ENCODE measurements at regions not wholly inside any gene's neighbourhood (a gene's known extent, or its start where the extent isn't known, plus 50 kb on each side); places are given as distances from the start of the nearest gene placed in this dataset.
"Not testable (repeated sequence)": the region's sequence is repeated elsewhere in the genome, so short reads cannot be mapped to it uniquely, and the experiment has no call there.

DNA sequence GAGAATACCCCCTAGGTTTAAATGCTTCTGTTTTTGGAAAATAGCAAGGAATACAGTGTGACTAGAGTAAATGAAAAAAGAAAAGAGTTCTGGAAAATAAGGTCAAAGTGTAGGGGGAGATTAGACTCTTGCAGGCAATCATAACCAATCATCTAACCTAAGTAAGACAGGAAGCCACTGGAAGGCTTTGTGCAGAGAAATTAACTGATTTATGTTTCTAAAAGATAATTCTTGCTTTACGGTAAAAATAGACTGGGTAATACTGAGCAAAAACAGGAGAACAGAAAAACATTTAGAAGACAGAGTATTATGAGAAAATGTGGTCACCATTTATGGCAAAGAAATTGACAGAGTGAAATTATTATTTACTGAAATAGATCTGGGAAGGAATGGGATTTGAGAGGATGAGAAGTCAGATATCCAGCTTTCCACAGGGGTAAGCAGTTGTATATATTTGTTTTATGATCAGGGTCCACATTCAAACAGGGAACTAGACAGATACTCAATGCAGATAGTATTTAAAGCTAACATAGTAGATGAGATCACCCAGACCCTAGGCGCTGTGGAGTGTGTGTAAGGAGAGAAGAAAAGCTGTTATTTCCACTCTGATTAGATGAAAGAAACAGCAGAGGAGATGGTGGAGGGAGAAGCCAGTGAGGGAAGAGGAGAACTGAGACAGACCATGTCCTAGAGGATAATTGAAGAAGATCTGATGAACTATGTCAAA, 1225.3 kb downstream of the CDH11 start:
- no peak for DNase-seq (ENCODE audit: extremely low read depth in 1 of 2, low read depth in 1 of 2)

DNA sequence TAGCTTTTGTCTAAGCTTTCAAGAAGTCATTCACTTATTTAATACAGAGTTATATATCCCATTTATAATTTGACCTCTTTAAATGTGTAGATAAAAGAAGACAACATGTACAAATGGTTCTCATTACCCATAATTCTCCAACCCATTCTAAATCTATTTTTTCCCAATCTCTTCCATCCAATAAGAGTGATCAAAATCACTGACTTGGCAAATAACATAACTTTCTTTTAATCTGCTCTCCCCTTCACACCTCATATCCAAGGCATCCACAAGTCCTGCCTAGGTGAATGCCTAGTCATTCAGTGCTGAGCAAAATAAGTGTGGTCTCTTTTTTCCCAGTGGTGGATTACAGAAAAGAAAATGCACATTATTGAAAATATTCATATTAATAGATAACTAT, 1231.1 kb downstream of the CDH11 start:
- DNase-seq (ENCODE audit: extremely low read depth in 1 of 2, low read depth in 1 of 2): no peak

DNA sequence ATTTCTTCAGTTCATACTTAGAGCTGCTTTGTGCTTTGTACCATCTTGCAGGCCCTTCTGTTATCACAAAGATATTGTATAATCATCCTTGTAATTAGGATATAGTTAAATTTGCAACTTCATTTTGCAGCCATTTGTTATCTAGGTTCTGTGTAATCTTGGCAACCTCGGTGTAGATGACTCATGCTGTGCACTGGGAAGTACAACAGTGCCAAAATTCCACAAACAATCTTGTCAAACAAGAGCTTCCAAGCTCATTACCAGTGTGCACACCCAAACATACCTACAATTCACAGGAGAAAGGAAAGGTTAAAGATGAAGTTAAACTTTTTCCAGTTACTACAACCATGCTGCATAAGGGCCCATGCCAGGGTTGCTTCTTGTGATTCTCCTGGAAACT, 1231.8 kb downstream of the CDH11 start:
- DNase-seq (ENCODE audit: extremely low read depth in 1 of 2, low read depth in 1 of 2): no peak

DNA sequence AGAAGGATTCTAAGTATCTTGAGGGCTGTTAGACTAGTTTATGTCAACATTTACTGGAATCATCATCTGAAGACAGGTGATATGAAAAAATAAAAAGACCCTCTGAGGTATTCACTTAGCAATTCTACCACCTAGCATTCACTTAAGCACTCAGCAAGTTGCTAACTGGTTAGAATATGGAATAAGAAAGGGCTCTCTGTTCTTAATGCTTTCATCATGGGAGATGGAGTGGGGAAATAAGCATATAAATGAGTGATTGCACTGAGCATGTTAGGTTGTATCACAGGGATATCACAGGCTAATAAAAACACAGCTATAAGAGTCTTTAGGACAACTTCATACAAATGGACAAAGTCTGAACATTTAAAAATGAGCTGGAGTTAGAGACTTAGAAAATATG, 1238.8 kb downstream of the CDH11 start:
- no peak for DNase-seq (ENCODE audit: extremely low read depth in 1 of 2, low read depth in 1 of 2)

DNA sequence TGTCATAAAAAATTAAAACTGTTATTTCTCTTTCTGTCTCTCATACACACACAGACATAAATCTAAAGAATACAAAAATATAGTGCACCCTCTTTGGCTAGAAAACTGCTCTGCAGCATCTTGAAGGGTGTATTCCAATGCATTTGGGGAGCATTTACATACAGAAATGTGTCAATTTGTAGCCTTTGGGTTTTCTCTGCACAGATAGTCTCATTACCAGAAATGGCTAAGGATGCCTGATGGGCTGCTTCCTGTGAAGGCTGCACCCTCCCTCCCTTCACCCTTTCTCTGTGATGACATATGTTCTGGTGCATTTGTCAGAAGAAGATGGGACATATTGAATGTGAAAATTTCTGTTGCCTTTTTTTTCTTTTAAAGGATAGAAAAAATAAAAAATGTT, 1239.3 kb downstream of the CDH11 start:
- DNase-seq (ENCODE audit: extremely low read depth in 1 of 2, low read depth in 1 of 2): no peak

DNA sequence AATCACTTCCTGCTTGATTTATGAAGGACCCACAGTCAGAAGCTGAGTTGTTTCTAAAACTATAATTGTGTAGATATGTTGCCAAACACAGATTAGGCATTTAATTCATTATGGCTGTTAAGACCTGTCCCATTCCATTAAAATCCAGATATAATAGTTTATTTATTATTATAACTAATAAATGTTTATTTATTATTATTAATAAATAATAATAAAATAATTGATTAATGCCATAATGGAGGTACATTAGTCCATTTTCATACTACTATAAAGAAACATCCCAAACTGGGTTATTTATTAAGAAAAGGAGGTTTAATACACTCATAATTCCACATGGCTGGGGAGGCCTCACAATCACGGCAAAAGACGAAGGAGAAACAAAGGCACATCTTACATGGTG, 1240.9 kb downstream of the CDH11 start:
- no peak for DNase-seq (ENCODE audit: extremely low read depth in 1 of 2, low read depth in 1 of 2)

DNA sequence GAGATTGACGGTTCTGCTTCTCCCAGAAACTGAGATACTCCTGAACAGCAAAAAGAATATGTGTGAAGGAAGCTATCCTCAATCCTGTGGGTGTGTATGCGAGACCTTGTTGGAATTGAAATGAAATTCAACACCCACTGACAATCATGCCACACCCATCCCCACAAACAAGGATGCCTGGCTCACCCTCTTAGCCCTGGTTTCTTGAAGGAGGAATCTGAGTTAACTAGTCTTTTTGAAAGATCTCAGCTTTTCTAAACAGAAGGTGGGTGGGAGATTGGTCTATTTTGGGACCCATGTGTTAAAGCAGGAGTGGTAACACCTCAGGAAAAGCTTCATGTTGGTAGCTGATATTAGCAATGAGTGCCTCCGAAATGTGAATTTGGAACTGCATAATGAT, 1244.5 kb downstream of the CDH11 start:
- DNase-seq (ENCODE audit: extremely low read depth in 1 of 2, low read depth in 1 of 2): no peak

DNA sequence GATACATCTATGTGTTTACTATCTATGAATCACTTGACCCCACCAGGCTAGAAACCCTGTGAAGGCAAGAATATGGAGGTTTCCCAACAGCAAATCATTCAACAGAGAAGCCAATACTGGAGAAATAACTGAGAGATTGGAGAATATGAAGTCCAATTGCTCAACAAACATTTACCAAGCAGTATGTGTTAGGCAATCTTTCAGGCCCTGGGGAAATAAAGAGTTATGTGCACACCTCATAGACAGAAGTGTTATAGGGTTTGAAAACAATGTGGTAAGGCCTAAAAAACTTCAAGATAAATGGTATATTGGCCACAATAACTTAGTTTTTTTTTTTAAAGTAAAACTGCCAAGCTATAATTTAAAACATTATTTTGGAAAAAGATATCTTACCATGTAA, 1245.8 kb downstream of the CDH11 start:
- DNase-seq (ENCODE audit: extremely low read depth in 1 of 2, low read depth in 1 of 2): no peak

DNA sequence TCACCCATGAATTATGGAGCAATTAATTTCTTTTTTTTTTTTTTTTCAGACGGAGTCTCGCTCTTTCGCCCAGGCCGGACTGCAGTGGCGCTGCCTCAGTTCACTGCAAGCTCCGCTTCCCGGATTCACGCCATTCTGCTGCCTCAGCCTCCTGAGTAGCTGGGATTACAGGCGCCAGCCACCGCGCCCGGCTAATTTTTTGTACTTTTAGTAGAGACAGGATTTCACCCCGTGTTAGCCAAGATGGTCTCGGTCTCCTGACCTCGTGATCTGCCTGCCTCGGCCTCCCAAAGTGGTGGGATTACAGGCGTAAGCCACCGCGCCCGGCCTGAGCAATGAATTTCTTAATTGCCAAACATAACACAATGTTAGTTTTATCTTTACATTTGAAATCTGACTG, 1261.2 kb downstream of the CDH11 start:
- DNase-seq (ENCODE audit: extremely low read depth in 1 of 2, low read depth in 1 of 2): not testable (repeated sequence)

DNA sequence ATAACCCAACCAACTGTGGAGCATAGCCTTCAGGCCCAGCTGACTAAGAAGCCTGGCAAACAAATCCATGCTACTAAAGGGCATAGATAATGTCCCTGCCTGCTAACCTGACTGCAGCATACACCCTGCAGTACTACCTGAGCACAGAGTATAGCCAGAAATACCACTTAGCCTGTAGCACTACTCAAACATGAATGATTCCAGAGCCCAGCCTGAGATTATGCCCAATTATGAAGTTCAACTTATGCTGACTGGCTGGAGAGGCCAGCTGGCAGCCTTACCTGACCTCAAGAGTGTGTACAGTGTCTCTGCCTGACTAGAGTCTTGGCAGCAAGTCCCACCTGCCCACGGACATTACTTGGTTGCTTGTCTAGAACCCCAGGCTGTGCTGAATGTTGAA, 1265.3 kb downstream of the CDH11 start:
- no peak for DNase-seq (ENCODE audit: extremely low read depth in 1 of 2, low read depth in 1 of 2)

DNA sequence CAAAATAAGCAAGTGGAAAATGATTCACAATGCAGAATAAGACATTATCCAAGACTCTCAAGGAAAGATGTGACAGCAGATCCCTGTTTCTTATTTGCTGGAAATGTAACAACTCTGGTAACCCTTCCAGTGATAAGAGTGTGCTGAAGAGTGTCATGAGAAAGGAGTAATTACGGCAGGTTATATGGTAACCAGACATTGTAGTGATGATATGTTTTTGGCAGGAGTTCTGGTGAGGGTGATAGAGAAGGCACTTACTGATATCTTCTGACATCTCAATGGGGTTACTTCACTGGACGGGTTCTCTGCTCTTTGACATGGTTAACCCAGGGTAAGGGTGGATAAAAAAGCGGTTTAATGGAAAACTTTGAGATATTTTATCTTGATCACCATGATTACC, 1270.9 kb downstream of the CDH11 start:
- DNase-seq (ENCODE audit: extremely low read depth in 1 of 2, low read depth in 1 of 2): no peak

DNA sequence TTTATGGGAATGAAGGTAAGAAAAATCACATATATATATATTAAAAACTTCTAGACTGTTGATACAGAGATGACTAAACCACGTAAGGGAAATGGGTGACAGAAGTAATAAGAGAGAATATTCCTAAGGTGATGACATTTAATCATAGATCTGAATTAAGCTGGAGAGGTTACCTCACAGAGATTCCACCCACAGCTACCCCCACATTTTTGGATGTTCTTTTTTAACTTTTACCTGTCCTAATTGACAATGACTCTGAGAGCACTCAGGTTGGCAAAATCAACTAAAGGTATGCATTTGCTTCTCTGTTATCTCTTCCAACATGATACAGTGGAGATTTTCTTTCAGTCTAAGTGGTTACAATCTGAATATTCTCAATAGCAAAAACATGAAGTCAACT, 1280.6 kb downstream of the CDH11 start:
- DNase-seq (ENCODE audit: extremely low read depth in 1 of 2, low read depth in 1 of 2): no peak

DNA sequence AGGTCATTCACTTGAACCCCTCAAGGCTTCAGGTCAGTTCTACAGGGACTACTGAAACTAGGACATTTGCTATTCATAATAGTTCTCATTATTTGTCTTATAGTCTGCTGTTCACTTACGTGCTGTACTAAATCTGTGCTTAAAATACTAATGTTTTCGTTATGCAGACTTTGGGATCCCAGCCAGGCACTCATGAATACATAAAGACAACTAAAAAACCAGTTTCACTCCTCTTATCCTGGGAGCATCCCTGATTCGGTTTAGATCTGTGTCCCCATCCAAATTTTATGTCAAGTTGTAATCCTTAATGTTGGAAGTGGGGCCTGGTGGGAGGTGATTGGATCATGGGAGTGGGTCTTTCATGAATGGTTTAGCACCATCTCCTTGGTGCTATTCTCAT, 1291.8 kb downstream of the CDH11 start:
- DNase-seq (ENCODE audit: extremely low read depth in 1 of 2, low read depth in 1 of 2): no peak

DNA sequence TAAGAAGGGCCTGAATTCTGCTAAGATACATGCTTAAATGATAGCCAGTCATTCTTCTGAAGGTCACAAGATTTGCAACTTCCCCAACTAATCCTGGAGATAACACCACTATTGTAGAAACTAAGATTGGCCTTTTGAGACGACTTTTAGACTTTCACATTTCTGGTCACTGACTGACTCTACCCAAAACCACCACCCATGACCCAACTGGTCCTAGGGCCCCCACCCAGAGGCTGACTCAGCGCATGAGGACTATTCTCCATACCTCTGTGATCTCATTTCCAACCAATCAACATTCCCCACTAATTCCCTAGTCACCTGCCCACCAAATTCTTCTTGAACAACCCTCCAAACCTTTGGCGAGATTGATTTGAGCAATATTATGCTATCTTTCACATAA, 1299.0 kb downstream of the CDH11 start:
- no peak for DNase-seq (ENCODE audit: extremely low read depth in 1 of 2, low read depth in 1 of 2)

DNA sequence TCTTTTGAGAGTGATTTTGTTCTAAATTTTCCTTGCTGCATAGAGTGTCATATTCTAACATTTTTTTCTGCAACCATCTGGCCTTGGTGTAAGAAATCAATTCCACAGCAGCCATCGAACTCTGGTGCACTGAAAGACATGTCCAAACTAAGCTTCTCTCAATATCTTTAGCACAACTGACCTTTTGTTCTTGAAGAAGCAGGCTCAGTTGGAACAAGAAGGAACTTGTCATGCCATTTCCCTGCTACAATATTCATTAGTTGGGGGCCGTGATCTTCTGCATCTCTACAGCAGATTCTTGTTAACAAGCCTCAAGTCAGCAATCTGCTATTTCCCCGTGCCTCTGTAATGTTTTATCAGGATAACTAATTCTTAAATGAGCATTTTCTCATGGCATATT, 1305.6 kb downstream of the CDH11 start:
- no peak for DNase-seq (ENCODE audit: extremely low read depth in 1 of 2, low read depth in 1 of 2)

DNA sequence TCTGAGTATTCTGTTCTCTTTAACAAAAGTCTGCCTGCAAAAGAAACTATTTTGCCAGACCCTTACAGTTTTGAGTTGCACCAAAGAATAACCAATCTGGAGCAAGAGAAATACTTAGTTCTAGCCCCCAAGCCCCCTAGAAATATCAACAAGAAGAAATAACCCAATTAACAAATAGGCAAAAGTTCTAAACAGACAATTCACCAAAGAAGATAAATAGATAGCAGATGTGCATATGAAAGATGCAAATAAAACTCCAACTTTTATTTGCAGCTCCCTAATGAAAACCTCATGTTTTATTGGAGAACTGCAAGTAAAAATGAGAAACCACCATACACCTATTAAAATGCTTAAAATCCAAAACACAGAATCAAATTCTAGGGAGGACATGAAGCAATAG, 1308.0 kb downstream of the CDH11 start:
- DNase-seq (ENCODE audit: extremely low read depth in 1 of 2, low read depth in 1 of 2): no peak

DNA sequence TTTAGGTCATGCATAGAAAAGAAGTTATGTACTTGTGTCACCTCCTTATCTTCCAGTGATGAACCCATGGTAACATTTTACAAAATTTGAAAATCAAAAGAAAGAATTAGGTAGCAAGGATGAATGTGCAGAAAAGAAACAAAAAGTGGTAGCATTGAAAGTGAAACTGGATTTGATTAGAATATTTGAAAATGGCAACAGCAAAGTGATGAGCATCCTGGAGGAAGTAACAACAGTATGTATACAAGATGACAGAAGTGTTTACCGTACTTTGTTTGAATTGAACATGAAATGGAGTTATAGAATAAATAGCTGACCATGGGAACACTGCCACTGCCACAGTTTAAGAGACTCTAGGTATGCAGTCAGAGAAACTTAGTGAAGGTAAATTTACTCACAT, 1313.1 kb downstream of the CDH11 start:
- DNase-seq (ENCODE audit: extremely low read depth in 1 of 2, low read depth in 1 of 2): no peak

DNA sequence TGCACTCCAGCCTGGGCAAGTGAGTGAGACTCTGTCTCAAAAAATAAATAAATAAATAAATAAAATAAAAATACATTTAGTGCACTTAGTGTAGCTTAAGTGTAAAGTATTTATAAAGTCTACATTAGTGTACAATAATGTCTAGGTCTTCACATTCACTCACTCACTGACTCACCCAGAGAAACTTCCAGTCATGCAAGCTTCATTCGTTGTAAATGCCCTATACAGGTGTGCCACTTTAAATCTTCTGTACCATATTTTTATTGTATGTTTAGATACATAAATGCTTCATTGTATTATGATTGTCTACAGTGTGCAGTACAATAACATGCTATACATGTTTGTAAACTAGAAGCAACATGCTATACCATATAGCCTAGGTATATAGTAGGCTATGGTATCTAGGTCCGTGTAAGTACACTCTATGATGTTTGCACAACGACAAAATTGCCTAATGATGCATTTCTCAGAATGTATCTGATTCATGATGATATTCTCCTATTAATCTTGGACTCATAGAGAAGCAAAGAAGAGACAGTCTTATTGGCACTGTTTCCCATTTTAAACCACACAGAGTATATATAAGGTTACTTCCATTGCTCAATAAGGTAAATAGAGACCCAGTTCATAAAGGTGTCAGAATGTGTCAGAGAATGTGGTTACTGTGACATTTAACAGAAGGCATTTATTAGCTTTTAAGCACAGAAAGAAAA, 1314.9 kb downstream of the CDH11 start:
- DNase-seq (ENCODE audit: extremely low read depth in 1 of 2, low read depth in 1 of 2): no peak

DNA sequence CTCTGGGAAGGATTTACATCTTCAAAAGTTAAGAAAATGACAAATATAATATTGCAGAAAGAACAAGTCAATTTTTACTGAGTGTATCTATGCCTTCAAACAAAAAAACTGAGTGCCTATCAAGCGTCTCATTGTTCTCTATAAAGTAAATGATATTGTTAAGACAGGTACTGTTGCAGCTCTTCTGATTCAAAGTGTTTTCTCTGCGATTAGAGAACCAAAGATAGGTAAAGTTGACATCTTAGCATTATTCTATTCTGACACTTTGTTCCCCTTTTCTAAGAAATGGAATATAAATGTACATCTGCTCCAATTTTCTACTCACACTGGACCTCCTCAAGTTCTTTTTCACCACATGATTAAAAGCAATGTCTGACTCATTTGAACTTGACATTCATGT, 1317.7 kb downstream of the CDH11 start:
- no peak for DNase-seq (ENCODE audit: extremely low read depth in 1 of 2, low read depth in 1 of 2)

DNA sequence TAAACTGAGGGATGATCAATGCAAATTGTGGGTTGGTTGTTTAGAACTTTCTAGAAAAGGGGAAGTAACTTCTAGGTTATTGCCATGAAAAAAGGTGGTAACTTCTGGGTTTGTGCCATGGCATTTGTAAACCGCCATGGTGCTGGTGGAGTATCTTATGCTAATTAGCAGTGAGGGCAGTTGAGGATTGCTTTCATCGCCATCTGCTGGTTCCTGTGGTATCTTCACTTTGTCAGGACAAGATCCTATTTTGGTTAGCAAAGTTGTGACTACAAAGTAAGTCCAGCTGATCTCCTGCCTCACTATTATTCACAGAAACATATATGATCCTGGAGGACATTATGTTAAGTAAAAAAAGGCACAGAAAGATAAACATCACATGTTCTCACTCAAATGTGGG, 1332.3 kb downstream of the CDH11 start:
- DNase-seq (ENCODE audit: extremely low read depth in 1 of 2, low read depth in 1 of 2): no peak

DNA sequence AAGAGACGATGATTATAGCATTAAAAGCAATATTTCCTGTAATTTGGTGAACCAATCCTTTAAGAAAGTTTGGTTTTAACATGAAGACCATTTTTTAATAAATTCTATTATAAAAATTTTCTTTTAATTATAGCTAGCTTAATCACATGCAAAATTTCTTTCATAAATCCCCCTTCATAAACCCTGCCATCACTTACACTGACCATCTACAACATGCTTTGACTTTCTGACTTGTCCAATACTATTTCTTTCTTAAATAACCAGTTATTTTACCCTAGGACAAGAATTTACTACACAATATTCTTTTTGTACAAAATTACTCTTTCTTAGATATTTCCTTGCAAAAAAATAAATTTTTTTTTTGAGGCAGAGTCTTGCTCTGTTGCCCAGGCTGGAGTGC, 1334.8 kb downstream of the CDH11 start:
- DNase-seq (ENCODE audit: extremely low read depth in 1 of 2, low read depth in 1 of 2): no peak

DNA sequence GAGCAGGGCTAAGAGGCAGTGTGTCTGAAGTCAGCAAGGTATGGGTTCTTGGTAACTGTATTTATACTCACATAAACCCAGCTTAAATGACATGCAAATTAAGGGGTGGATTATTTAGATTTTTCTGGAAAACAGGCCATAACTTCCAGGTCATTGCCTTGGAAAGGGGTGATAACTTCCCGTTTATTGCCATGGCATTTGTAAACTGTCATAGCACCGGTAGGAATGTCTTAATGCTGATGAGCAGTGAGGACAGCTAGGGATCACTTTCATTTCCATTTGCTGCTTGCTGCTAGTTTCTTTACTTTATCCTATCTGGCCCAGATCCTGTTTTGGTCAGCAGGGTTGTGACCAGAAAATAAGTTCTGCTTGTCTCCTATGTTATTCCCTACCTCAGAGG, 1336.7 kb downstream of the CDH11 start:
- no peak for DNase-seq (ENCODE audit: extremely low read depth in 1 of 2, low read depth in 1 of 2)

DNA sequence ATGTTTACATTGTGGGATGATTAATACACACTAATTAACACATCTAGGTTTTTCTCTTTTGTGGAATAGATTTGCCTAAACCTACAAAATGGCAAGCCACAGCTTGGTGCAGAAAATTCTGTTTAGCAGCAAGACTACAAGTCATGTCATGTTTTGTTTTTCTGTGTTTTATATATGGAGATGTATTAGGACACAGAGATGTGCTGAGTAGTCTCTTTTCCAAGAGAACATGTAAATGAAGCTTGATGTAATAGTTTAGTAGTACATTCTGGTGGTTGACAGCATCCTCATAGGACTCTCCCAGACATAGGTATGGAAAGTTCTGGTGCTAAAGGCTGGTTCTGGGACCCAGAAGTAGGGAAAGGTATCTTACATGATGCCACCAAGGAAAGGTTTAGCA, 1345.4 kb downstream of the CDH11 start:
- DNase-seq (ENCODE audit: extremely low read depth in 1 of 2, low read depth in 1 of 2): no peak

Measured in stimulated activated CD8-positive, alpha-beta memory T cell treated with anti-CD3 and anti-CD28 coated beads, Interleukin-7, amount 100 ng/mL, for 48 hours (primary cell).